Activated CD4-positive, alpha-beta T cell treated with anti-CD3 and anti-CD28 coated beads, Interleukin-2, amount 10 ng/mL, durations not matched to agents 24 days and 14 days (primary cell): ENCODE measurements at regions not wholly inside any gene's neighbourhood (a gene's known extent, or its start where the extent isn't known, plus 50 kb on each side); places are given as distances from the start of the nearest gene placed in this dataset.

Experiments
- DNase-seq: peaks from one replicate; pipeline ENCODE4 v3.0.0; 2022
- H3K27ac Mint-ChIP-seq: one replicate; pipeline ENCODE4 v1.8.0; 2022; ENCODE audit warnings: mild to moderate bottlenecking, mixed read lengths
- H3K27me3 Mint-ChIP-seq: one replicate; pipeline ENCODE4 v1.8.0; 2022; ENCODE audit warnings: mixed read lengths
- H3K36me3 Mint-ChIP-seq: one replicate; pipeline ENCODE4 v1.8.0; 2022; ENCODE audit warnings: low read depth, mild to moderate bottlenecking, mixed read lengths
- H3K4me1 Mint-ChIP-seq: one replicate; pipeline ENCODE4 v1.8.0; 2021; ENCODE audit warnings: mixed read lengths
- H3K4me3 Mint-ChIP-seq: one replicate; pipeline ENCODE4 v1.8.0; 2022; ENCODE audit warnings: mild to moderate bottlenecking, moderate library complexity, mixed read lengths
- H3K9me3 Mint-ChIP-seq: one replicate; pipeline ENCODE4 v1.8.0; 2021; ENCODE audit warnings: mixed read lengths
- intact Hi-C: fragments of 100-400 bp; cut with micrococcal nuclease; formaldehyde crosslinking; loops from one replicate; pipeline ENCODE4 v1.15.1; 2023

DNA sequence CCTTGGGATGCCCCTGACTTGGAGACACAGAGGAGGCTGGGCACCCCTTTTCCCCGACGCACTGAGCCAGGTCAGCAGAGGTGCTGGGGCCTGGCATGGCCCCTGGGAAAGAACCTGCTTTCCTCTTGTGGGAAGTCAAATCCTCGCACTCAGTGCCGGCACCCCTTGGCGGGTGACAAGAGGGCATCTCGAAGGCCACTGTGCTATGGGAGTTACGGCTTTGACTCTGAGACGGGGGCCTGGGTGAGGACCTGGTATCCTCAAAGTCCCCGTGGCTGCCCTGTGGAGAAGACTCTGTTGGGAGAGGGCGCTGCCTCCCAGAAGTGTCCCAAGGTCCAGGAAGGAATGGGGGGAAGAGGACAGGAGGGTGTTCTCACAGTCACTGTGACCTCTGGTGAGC, 117.0 kb downstream of the METRNL start:
- peak; percentile 56 for DNase-seq
- Mint-ChIP-seq H3K27ac (no peak overlapping the region), H3K9me3 (no peaks in the 10 kb centered on the region), H3K36me3 (no peaks in the 10 kb centered on the region), H3K4me3 (no peak overlapping the region), H3K4me1 (peaks cover 47% of the 10 kb centered on the region), H3K27me3 (no peaks in the 10 kb centered on the region)
- intact Hi-C loops = no loop called here

- Mint-ChIP-seq H3K9me3 (no peaks in the 10 kb centered on the region), H3K4me3 (no peak overlapping the region), H3K36me3 (no peaks in the 10 kb centered on the region), H3K27me3 (no peaks in the 10 kb centered on the region), H3K27ac (peak overlapping the region; percentile 34), H3K4me1 (peaks cover 51% of the 10 kb centered on the region)
- intact Hi-C loops = no loop called here
- DNase-seq = peak; percentile 56
These were observed 117.8 kb downstream of the METRNL start for GRCh38 chr17:83196973-83197880.

DNA sequence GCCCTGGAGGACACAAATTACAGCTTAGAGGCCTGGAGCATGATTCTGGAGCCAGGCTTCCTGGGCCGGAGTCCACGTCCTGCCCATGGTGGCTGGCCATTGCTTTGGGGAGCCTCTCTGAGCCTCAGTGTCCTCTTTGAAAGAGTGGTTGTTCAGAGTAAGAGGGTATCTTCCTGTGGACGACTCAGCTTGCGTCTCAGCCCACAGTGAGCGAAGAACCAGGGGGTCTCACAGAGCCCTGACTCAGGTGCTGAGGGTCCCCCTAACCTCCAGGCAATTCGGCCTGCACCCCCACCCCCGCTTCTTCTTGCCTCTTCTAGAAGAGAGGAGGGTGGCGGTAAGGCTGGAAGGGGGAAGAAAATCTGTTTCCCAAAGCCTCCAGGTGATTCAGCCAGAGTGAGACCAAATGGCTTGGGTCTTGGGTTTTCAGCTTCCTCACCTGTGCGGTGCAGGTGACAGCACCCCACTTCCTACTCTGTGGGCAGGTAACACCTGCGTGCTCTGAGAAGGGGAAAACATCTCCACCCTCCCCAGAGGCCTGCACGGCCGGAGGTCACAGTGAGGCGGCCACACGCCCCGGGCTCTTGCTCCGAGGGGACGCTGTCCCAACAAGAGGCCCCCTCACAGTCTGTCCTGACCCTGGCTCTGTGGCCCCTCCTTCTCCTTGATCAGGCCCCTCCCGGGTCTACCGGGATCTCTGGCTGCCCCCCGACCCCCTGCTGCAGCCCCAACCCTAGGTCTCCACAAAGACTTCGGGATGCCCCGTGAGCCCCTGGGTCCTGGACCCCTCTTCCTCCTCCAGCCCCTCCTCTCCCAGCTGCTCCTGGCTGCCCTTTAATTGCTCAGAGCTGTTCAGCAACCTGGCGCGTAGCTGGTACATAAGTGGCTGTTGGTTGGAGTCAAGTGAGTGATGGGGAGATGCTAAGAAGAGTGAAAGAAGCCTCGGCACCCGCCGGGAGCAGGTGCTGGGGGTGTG, 119.2 kb downstream of the METRNL start:
- H3K4me3 Mint-ChIP-seq = peak overlapping the region; percentile 86

DNA sequence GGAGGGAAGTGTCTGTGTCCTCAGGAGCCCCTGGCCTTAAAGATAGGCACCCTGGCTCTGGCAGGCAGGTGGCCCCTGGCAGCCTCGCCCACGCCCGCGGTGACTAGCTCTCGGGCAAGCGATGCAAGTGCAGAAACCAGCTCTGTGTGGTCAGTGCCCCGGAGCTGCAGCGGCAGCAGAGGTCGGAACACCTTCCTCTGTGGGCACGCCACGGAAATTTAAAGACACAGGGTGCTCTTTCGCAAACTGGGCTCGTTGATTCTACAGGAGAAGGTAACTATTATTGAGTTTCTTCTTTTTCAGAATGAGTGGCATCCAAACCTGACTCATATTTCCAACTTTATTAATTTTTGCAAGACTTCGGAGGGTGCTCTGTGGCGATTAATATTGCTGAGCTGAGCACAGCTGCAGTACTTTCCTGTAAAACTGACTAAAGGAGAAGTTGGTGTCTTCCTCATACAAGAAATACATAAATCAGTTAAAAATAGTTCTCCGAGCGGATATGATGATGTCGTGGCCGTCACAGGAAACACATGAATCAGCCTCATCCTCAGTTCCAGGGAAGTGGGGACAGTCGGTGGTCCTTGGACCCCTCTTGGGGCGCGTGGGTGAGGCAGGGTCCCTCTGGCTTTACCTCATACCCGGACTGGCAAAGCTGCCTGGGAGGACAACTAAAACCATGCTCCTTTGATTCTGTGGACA, 120.2 kb downstream of the METRNL start:
- peak overlapping the region; percentile 86 for H3K4me3 Mint-ChIP-seq
- intact Hi-C loops = no loop called here
- no peaks in the 10 kb centered on the region for H3K9me3 Mint-ChIP-seq
- peak; percentile 88 for DNase-seq
- peak overlapping the region; percentile 97 for H3K27ac Mint-ChIP-seq
- H3K36me3 Mint-ChIP-seq = no peaks in the 10 kb centered on the region
- peaks cover 51% of the 10 kb centered on the region for H3K4me1 Mint-ChIP-seq
- no peaks in the 10 kb centered on the region for H3K27me3 Mint-ChIP-seq

More for the DNA sequence above, 119.2 kb downstream of the METRNL start:
- no peaks in the 10 kb centered on the region for H3K36me3 Mint-ChIP-seq
- DNase-seq = peak; percentile 70
- no peaks in the 10 kb centered on the region for H3K27me3 Mint-ChIP-seq
- H3K4me1 Mint-ChIP-seq = peaks cover 54% of the 10 kb centered on the region
- intact Hi-C loops = no loop called here
- peak overlapping the region; percentile 97 for H3K27ac Mint-ChIP-seq
- no peaks in the 10 kb centered on the region for H3K9me3 Mint-ChIP-seq

DNA sequence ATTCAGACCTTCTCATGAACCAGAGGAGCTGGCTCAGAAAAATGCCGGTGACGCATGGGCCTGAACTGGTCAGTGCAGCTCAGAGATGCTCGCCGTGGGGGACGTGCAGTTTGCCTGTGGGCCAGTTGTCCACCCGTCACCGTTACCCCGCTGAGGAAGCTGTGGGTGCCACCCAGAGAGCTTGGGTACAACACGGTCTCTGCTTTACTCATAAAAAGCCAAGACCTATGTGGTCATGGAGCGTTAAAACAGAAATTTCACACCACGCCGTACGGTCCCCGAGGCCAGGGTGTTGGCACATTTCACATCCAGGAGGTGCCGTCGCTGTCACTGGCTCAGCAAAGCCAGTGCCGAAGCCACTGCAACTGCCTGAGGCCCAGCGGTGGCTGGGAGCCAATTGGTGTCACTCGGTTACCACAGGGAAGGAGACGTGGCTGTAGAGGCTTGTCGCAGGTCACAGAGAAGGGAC, 120.9 kb downstream of the METRNL start:
- Mint-ChIP-seq H3K27me3 (no peaks in the 10 kb centered on the region), H3K9me3 (no peaks in the 10 kb centered on the region), H3K4me1 (peaks cover 48% of the 10 kb centered on the region), H3K36me3 (no peaks in the 10 kb centered on the region), H3K27ac (peak overlapping the region; percentile 97), H3K4me3 (peak overlapping the region; percentile 86)
- peak; percentile 89 for DNase-seq
- intact Hi-C loops = no loop called here

- Mint-ChIP-seq H3K36me3 (no peaks in the 10 kb centered on the region), H3K4me3 (peak overlapping the region; percentile 86), H3K9me3 (no peaks in the 10 kb centered on the region), H3K4me1 (peaks cover 48% of the 10 kb centered on the region), H3K27ac (peak overlapping the region; percentile 97), H3K27me3 (no peaks in the 10 kb centered on the region)
- DNase-seq = no peak
- intact Hi-C loops = no loop called here
These were observed 121.3 kb downstream of the METRNL start for GRCh38 chr17:83200751-83201150.

GRCh38 chr17:83201206-83202001, 122.0 kb downstream of the METRNL start:
- Mint-ChIP-seq H3K4me3 (no peak overlapping the region), H3K4me1 (peaks cover 50% of the 10 kb centered on the region), H3K9me3 (no peaks in the 10 kb centered on the region), H3K27me3 (no peaks in the 10 kb centered on the region), H3K36me3 (no peaks in the 10 kb centered on the region), H3K27ac (peak overlapping the region; percentile 97)
- DNase-seq = peak; percentile 60
- intact Hi-C loops = no loop called here

- DNase-seq = peak; percentile 62
- H3K9me3 Mint-ChIP-seq = no peaks in the 10 kb centered on the region
- H3K36me3 Mint-ChIP-seq = no peaks in the 10 kb centered on the region
- H3K4me3 Mint-ChIP-seq = no peak overlapping the region
- H3K27ac Mint-ChIP-seq = peak overlapping the region; percentile 54
- peaks cover 47% of the 10 kb centered on the region for H3K4me1 Mint-ChIP-seq
- H3K27me3 Mint-ChIP-seq = no peaks in the 10 kb centered on the region
- intact Hi-C loops = no loop called here
These were observed 122.9 kb downstream of the METRNL start for GRCh38 chr17:83202002-83203000.

GRCh38 chr17:83203073-83203471, 123.7 kb downstream of the METRNL start:
- peak; percentile 57 for DNase-seq
- Mint-ChIP-seq H3K27ac (peak overlapping the region; percentile 20), H3K9me3 (no peaks in the 10 kb centered on the region), H3K27me3 (no peaks in the 10 kb centered on the region), H3K36me3 (no peaks in the 10 kb centered on the region), H3K4me1 (peaks cover 44% of the 10 kb centered on the region), H3K4me3 (no peak overlapping the region)
- intact Hi-C loops = no loop called here

DNA sequence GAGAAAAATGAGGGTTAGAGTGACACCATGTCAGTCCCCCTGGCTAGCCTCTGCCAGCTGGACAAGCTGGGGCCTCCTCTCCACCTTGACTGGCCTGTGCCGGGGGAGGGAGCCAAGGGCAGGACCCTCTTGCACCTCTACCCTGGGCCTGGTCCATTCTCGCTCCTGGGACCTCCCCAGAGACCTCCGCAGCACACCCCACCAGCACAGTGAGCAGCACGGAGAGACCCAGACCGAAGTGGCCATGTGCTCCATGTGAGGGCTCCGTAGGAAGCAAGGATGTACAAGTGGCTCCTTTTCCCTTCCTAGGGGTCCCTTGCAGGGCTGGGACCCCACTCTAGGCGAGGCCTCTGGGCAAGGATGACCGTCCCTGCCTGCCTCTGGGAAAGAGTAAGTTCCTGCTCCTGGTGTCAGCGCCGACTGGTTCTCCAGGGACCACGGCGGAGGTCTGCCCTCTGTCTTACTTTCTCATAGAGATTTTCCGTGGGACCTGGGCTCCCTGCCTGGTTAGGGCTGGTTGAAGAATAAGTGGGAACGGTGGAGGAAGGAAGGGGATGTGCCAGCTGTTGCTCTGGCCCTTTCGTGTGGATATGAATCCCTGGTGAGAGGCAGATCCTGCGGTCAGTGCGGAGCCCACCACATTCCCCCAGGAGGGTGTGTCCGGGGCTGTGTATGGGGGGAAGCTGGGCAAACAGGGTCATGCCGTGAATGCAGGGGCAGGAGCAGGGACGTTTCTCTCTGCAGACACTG, 124.2 kb downstream of the METRNL start:
- no peaks in the 10 kb centered on the region for H3K9me3 Mint-ChIP-seq
- intact Hi-C loops = no loop called here
- no peak overlapping the region for H3K4me3 Mint-ChIP-seq
- peaks cover 41% of the 10 kb centered on the region for H3K4me1 Mint-ChIP-seq
- no peaks in the 10 kb centered on the region for H3K27me3 Mint-ChIP-seq
- no peaks in the 10 kb centered on the region for H3K36me3 Mint-ChIP-seq
- peak; percentile 58 for DNase-seq
- H3K27ac Mint-ChIP-seq = peak overlapping the region; percentile 20

GRCh38 chr17:83204230-83204725, 124.9 kb downstream of the METRNL start:
- Mint-ChIP-seq H3K4me3 (no peak overlapping the region), H3K27ac (peak overlapping the region; percentile 0), H3K4me1 (peaks cover 37% of the 10 kb centered on the region), H3K27me3 (no peaks in the 10 kb centered on the region), H3K36me3 (no peaks in the 10 kb centered on the region), H3K9me3 (no peaks in the 10 kb centered on the region)
- DNase-seq = no peak
- intact Hi-C loops = no loop called here
